GM12878 (cell line): ENCODE measurements at regions not wholly inside any gene's neighbourhood (a gene's known extent, or its start where the extent isn't known, plus 50 kb on each side); places are given as distances from the start of the nearest gene placed in this dataset.

ENCODE experiments used
- ATAC-seq: fragments of 200-7000 bp; cut with Tn5 transposase; 3 replicates; pipeline ENCODE4 v1.9.1; 2020; ENCODE audit warnings: mild to moderate bottlenecking, moderate library complexity
- BruUV-seq: library from RNA; stranded (reverse); fragments of 400-500 nt; replicated peaks from 2 replicates; lab custom pipeline; 2021; lab: Mats Ljungman, UMichigan
- CTCF ChIA-PET: fragments of 300-600 bp; sonication (Branson Sonifier 250); formaldehyde crosslinking; extraction: SDS; loops from one replicate; lab custom pipeline; 2021; ENCODE audit warnings: inconsistent platforms; lab: Yijun Ruan, JAX
- POLR2A ChIA-PET: fragments of 350-600 bp; formaldehyde crosslinking; extraction: SDS; loops from one replicate; lab custom pipeline; 2021; ENCODE audit warnings: inconsistent platforms; lab: Charles Lee
- RAD21 ChIA-PET: fragments of 300-600 bp; sonication (Branson Sonifier 250); formaldehyde crosslinking; loops from one replicate; lab custom pipeline; 2023; ENCODE audit warnings: antibody characterized with exemption; ENCODE audit not compliant: unreplicated experiment; lab: Charles Lee
- SMC1A ChIA-PET: fragments of 300-600 bp; sonication (Branson Sonifier 250); formaldehyde crosslinking; loops from one replicate; lab custom pipeline; 2023; ENCODE audit not compliant: unreplicated experiment, uncharacterized antibody; lab: Charles Lee
- DNase-seq: peaks from one replicate; pipeline ENCODE4 v3.0.0-alpha.2; 2011; ENCODE audit warnings: low read depth, low spot score
- FAIRE-seq: peaks from 3 replicates; lab custom pipeline; 2011; peaks lifted over from hg19 to GRCh38; lab: Jason Lieb, UNC
- H2AFZ ChIP-seq: 2 replicates; pipeline ENCODE4 v1.6.0; 2011; ENCODE audit warnings: low read depth, low read length, control low read depth; ENCODE audit not compliant: control insufficient read depth
- H3K27ac ChIP-seq: 2 replicates; pipeline ENCODE4 v1.5.1; 2011; ENCODE audit warnings: control low read depth; ENCODE audit not compliant: control insufficient read depth, insufficient read depth
- H3K27me3 ChIP-seq, 2 experiments: replicated peaks in 1 of 2; 2 replicates each; pipeline versions ENCODE4 v1.6.0 to v1.6.1; 2011; ENCODE audit warnings: low read length in 1 of 2; ENCODE audit not compliant: control insufficient read depth in 2 of 2, insufficient read depth in 2 of 2
- H3K36me3 ChIP-seq, 2 experiments: 2 replicates each; pipeline ENCODE4 v1.5.1; 2011; ENCODE audit warnings: low read length in 1 of 2; ENCODE audit not compliant: control insufficient read depth in 2 of 2, insufficient read depth in 2 of 2
- H3K4me1 ChIP-seq: 2 replicates; pipeline ENCODE4 v1.6.1; 2011; ENCODE audit warnings: mild to moderate bottlenecking, low read length, moderate library complexity, mixed read lengths; ENCODE audit not compliant: control insufficient read depth, insufficient read depth
- H3K4me2 ChIP-seq: 2 replicates; pipeline ENCODE4 v1.6.0; 2011; ENCODE audit warnings: control low read depth; ENCODE audit not compliant: control insufficient read depth, insufficient read depth
- H3K4me3 ChIP-seq: fragments of 200-600 bp; sonication (generic); 2 replicates; pipeline ENCODE4 v1.5.1; 2016
- H3K79me2 ChIP-seq: 2 replicates; pipeline ENCODE4 v1.6.0; 2011; ENCODE audit warnings: low read length; ENCODE audit not compliant: control insufficient read depth, insufficient read depth
- H3K9ac ChIP-seq: 2 replicates; pipeline ENCODE4 v1.8.0; 2011; ENCODE audit warnings: low read length, control low read depth, mixed read lengths; ENCODE audit not compliant: control insufficient read depth, insufficient read depth
- H3K9me3 ChIP-seq: replicated peaks from 3 replicates; pipeline ENCODE4 v1.5.1; 2011; ENCODE audit warnings: mild to moderate bottlenecking, low read length; ENCODE audit not compliant: control insufficient read depth, insufficient read depth
- H4K20me1 ChIP-seq: 2 replicates; pipeline ENCODE4 v1.6.0; 2011; ENCODE audit not compliant: control insufficient read depth, insufficient read depth
- CBX3 ChIP-seq: fragments of 200-600 bp; sonication (generic); IDR thresholded peaks from 2 replicates; pipeline ENCODE4 v1.6.1; 2016; ENCODE audit warnings: low read depth, borderline replicate concordance
- HDAC2 ChIP-seq: fragments of 200-600 bp; sonication (generic); IDR thresholded peaks from 2 replicates; pipeline ENCODE4 v1.6.1; 2017
- HDAC6 ChIP-seq: fragments of 200-600 bp; sonication (generic); IDR thresholded peaks from one replicate; pipeline ENCODE4 v1.8.0; 2017; ENCODE audit warnings: antibody characterized with exemption; ENCODE audit not compliant: unreplicated experiment
- KAT2A ChIP-seq: conservative IDR thresholded peaks from 2 replicates; pipeline ENCODE4 v1.6.1; 2011; ENCODE audit warnings: low read depth, low read length; ENCODE audit not compliant: control insufficient read depth
- KLF5 ChIP-seq: fragments of 450-650 bp; IDR thresholded peaks from 2 replicates; pipeline ENCODE4 v1.6.1; 2014; ENCODE audit warnings: mild to moderate bottlenecking; ENCODE audit not compliant: partially characterized antibody
- PBX3 ChIP-seq: IDR thresholded peaks from 2 replicates; pipeline ENCODE4 v1.6.1; 2011; ENCODE audit warnings: mild to moderate bottlenecking, low read depth, low read length, moderate library complexity; ENCODE audit not compliant: insufficient replicate concordance
- RCOR1 ChIP-seq: conservative IDR thresholded peaks from 2 replicates; pipeline ENCODE4 v1.6.1; 2012; ENCODE audit warnings: low read depth, low read length, improper control_type of control experiment
- RFX5 ChIP-seq: IDR thresholded peaks from 2 replicates; pipeline ENCODE4 v1.6.1; 2011; ENCODE audit warnings: low read depth, low read length, improper control_type of control experiment
- SKIL ChIP-seq: fragments of 450-650 bp; IDR thresholded peaks from 2 replicates; pipeline ENCODE4 v1.6.1; 2017; ENCODE audit warnings: mild to moderate bottlenecking, low read depth, inconsistent platforms; ENCODE audit not compliant: poor library complexity, severe bottlenecking
- TBL1XR1 ChIP-seq: IDR thresholded peaks from 2 replicates; pipeline ENCODE4 v1.6.1; 2012; ENCODE audit warnings: low read depth, low read length, improper control_type of control experiment
- ZBTB40 ChIP-seq: fragments of 450-650 bp; IDR thresholded peaks from 2 replicates; pipeline ENCODE4 v1.6.1; 2016; ENCODE audit warnings: mild to moderate bottlenecking, moderate library complexity, borderline replicate concordance
- ZSCAN29 ChIP-seq: fragments of 450-650 bp; IDR thresholded peaks from 2 replicates; pipeline ENCODE4 v1.6.1; 2017; ENCODE audit warnings: mild to moderate bottlenecking, moderate library complexity
- whole genome bisulfite sequencing: methylation state at CpG from one replicate; pipeline ENCODE4 v1.1.6; 2016; ENCODE audit warnings: low lambda C conversion rate; ENCODE audit not compliant: insufficient replicate concordance, insufficient coverage; ENCODE audit errors: missing lambda C conversion rate; 5-methylcytosine and 5-hydroxymethylcytosine counted together
- in situ Hi-C: fragments of 300-500 bp; cut with MboI; formaldehyde crosslinking; loops from 9 replicates; pipeline ENCODE4 v1.14.3; 2018; ENCODE audit warnings: mixed read lengths
- intact Hi-C: fragments of 100-400 bp; cut with micrococcal nuclease; formaldehyde crosslinking; loops from one replicate; pipeline ENCODE4 v1.14.2; 2022; ENCODE audit not compliant: unreplicated experiment

- no peak for FAIRE-seq
- H4K20me1 ChIP-seq = no peaks in the 10 kb centered on the region
- ChIA-PET CTCF (interaction anchor here (0.6 to 1.3 kb wide), 3 partner anchors 9 to 124 kb away, joined by 3 read pairs; no protein-coding TSS in a partner anchor), SMC1A (interaction anchor here (1.4 to 2.3 kb wide), 3 partner anchors 12 to 30 kb away, joined by 3 to 9 read pairs (median 6); no protein-coding TSS in a partner anchor), RAD21 (no interaction called here), POLR2A (interaction anchor here (0.6 to 1.0 kb wide), 2 partner anchors 16 to 463 kb away, joined by 3 to 4 read pairs; no protein-coding TSS in a partner anchor)
- TF ChIP-seq ZSCAN29 = no peak
- no peak for TF ChIP-seq KLF5
- TF ChIP-seq CBX3 = no peak
- no peak for TF ChIP-seq PBX3
- no peak for TF ChIP-seq RCOR1
- no peak for TF ChIP-seq ZBTB40
- no peak for TF ChIP-seq RFX5
- no peak for TF ChIP-seq KAT2A
- no peak for TF ChIP-seq HDAC2
- no peak for TF ChIP-seq HDAC6
- no peak for TF ChIP-seq TBL1XR1
- no peak for TF ChIP-seq SKIL
- H3K4me1 ChIP-seq = peaks cover 9% of the 10 kb centered on the region
- 63% methylated on average over 9 of the region's 9 CpGs for WGBS
- ATAC-seq = no peak
- no peak overlapping the region for H3K27ac ChIP-seq
- no peak overlapping the region for H3K4me3 ChIP-seq
- in situ Hi-C loops = no loop called here
- H3K9me3 ChIP-seq = no peaks in the 10 kb centered on the region
- intact Hi-C loops = no loop called here
- no peak overlapping the region for H3K4me2 ChIP-seq
- no peaks in the 10 kb centered on the region for H3K27me3 ChIP-seq
- H2AFZ ChIP-seq = no peak overlapping the region
- DNase-seq = no peak
- H3K79me2 ChIP-seq = no peaks in the 10 kb centered on the region
- no peaks in the 10 kb centered on the region for H3K36me3 ChIP-seq
- no TSS peak for BruUV-seq
- H3K9ac ChIP-seq = no peak overlapping the region
Measured at GRCh38 chr6:134434019-134434942, 116.4 kb upstream of the SGK1 start.
